ENCODE measurements at regions not wholly inside any gene's neighbourhood (a gene's known extent, or its start where the extent isn't known, plus 50 kb on each side); places are given as distances from the start of the nearest gene placed in this dataset.
A peak's percentile ranks its signal among the peaks of the same experiment; 100 is the strongest.

DNA sequence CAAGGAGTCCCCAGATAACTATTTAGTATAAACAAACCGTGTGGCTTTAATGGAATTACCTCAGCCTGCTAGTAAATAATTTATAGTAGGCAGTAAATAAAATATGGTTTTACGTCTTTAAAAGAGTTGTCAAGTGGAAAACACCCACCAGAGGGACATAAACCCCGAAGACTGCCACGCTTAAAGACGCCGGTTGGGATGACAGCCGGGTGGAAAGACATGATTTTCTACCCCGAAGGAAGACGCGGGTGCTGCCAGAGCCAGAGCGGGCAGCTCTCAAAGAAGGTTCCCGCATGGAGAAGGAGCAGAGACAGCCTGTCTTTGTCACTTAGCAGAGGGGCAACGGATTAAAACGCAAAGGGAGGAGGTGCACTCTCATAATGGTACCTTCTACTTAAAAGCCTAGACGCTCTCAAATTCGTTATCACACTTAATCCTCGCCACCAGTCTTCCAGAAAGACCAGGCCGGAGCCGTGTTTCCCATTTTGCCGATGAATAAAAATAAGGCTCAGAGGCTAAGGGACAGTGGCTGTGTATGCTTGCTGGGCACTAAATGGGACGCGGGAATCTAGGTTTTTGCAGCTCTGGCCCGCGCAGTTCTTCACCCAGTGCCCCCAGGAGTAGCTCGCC is 140.5 kb upstream of the ZIC3 start:
- peaks cover 22% of the 10 kb centered on the region for H3F3A ChIP-seq (ENCODE audit: low read depth)
- H2AFZ ChIP-seq (replicated peaks): no peak overlapping the region
- H3K9ac ChIP-seq: no peak overlapping the region
- H3K79me2 ChIP-seq (ENCODE audit: low read depth): no peaks in the 10 kb centered on the region
- peak; percentile 42 for DNase-seq (ENCODE audit: low spot score)
- peaks cover 22% of the 10 kb centered on the region for H3K4me1 ChIP-seq
- TF ChIP-seq EZH2 (IDR thresholded peaks at IDR 0.05): peak; percentile 32
- no peak for TF ChIP-seq EZH2phosphoT487 (IDR thresholded peaks at IDR 0.05)
- no peak for TF ChIP-seq CTCF (IDR thresholded peaks at IDR 0.05)
- Mint-ChIP-seq H3K36me3 (peaks cover 4% of the 10 kb centered on the region), H3K27ac (peak overlapping the region; percentile 67), H3K9me3 (no peaks in the 10 kb centered on the region), H3K27me3 (ENCODE audit: insufficient read depth, low read depth) (peaks cover 6% of the 10 kb centered on the region), H3K4me1 (peaks cover 71% of the 10 kb centered on the region), H3K4me3 (peak overlapping the region; percentile 86)
- no peaks in the 10 kb centered on the region for H3K9me3 ChIP-seq (ENCODE audit: low read depth)
- peaks cover 7% of the 10 kb centered on the region for H4K20me1 ChIP-seq (ENCODE audit: low read depth)
- peaks cover 61% of the 10 kb centered on the region for H3K27me3 ChIP-seq
- H3K4me3 ChIP-seq: peak overlapping the region; percentile 38
- peak overlapping the region; percentile 80 for H3K4me2 ChIP-seq
- H3K27ac ChIP-seq: no peak overlapping the region
- no peaks in the 10 kb centered on the region for H3K36me3 ChIP-seq

- H3K4me3 Mint-ChIP-seq: peak overlapping the region; percentile 86
- Histone ChIP-seq H3K36me3 (no peaks in the 10 kb centered on the region), H2AFZ (replicated peaks) (no peak overlapping the region), H3K79me2 (ENCODE audit: low read depth) (no peaks in the 10 kb centered on the region), H3K9me3 (ENCODE audit: low read depth) (no peaks in the 10 kb centered on the region), H3K27me3 (peaks cover 54% of the 10 kb centered on the region), H4K20me1 (ENCODE audit: low read depth) (peaks cover 7% of the 10 kb centered on the region), H3K27ac (no peak overlapping the region), H3K4me2 (peak overlapping the region; percentile 80), H3K4me1 (peaks cover 19% of the 10 kb centered on the region), H3K9ac (no peak overlapping the region), H3F3A (ENCODE audit: low read depth) (peaks cover 22% of the 10 kb centered on the region), H3K4me3 (peak overlapping the region; percentile 38)
- H3K4me1 Mint-ChIP-seq: peaks cover 66% of the 10 kb centered on the region
- H3K9me3 Mint-ChIP-seq: no peaks in the 10 kb centered on the region
- TF ChIP-seq CTCF (IDR thresholded peaks at IDR 0.05) (no peak), EZH2 (IDR thresholded peaks at IDR 0.05) (no peak), EZH2phosphoT487 (IDR thresholded peaks at IDR 0.05) (no peak)
- peak overlapping the region; percentile 3 for H3K27ac Mint-ChIP-seq
- DNase-seq (ENCODE audit: low spot score): peak; percentile 58
- H3K27me3 Mint-ChIP-seq (ENCODE audit: insufficient read depth, low read depth): peaks cover 6% of the 10 kb centered on the region
- peaks cover 4% of the 10 kb centered on the region for H3K36me3 Mint-ChIP-seq
Measured at GRCh38 chrX:137424679-137425078, 141.2 kb upstream of the ZIC3 start.

DNA sequence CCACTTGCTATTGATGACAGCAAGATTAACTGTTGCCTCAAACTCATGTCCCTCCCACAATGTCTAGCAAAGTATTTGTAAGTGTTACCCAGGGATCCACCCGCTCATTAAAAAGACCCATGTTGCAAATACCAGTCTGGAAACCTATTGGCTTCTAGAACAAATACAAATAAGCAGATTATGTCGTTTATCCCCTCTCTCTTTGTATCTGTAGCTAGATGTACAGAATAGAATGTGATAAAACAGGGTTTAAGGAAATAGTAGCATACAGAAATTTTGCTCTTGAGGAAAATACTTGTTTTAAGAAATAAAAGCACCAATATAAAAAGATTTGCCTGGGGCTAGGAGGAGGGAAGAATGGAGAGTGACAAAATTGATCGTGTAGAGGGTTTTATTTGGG is 142.7 kb upstream of the ZIC3 start:
- H3K27me3 Mint-ChIP-seq (ENCODE audit: insufficient read depth, low read depth): peaks cover 3% of the 10 kb centered on the region

More for the DNA sequence above, 142.7 kb upstream of the ZIC3 start:
- DNase-seq (ENCODE audit: low spot score): no peak
- TF ChIP-seq EZH2 (IDR thresholded peaks at IDR 0.05) (no peak), CTCF (IDR thresholded peaks at IDR 0.05) (no peak), EZH2phosphoT487 (IDR thresholded peaks at IDR 0.05) (no peak)
- no peak overlapping the region for H3K27ac Mint-ChIP-seq
- H3K4me2 ChIP-seq: no peak overlapping the region
- no peaks in the 10 kb centered on the region for H3K36me3 ChIP-seq
- no peaks in the 10 kb centered on the region for H3K9me3 Mint-ChIP-seq
- no peak overlapping the region for H2AFZ ChIP-seq (replicated peaks)
- H3K79me2 ChIP-seq (ENCODE audit: low read depth): no peaks in the 10 kb centered on the region
- peaks cover 16% of the 10 kb centered on the region for H3K4me1 ChIP-seq
- H3F3A ChIP-seq (ENCODE audit: low read depth): peaks cover 18% of the 10 kb centered on the region
- no peak overlapping the region for H3K27ac ChIP-seq
- peaks cover 56% of the 10 kb centered on the region for H3K4me1 Mint-ChIP-seq
- no peak overlapping the region for H3K9ac ChIP-seq
- peaks cover 39% of the 10 kb centered on the region for H3K27me3 ChIP-seq
- peak overlapping the region; percentile 36 for H3K4me3 Mint-ChIP-seq
- no peak overlapping the region for H3K4me3 ChIP-seq
- peaks cover 4% of the 10 kb centered on the region for H3K36me3 Mint-ChIP-seq
- peaks cover 7% of the 10 kb centered on the region for H4K20me1 ChIP-seq (ENCODE audit: low read depth)
- H3K9me3 ChIP-seq (ENCODE audit: low read depth): no peaks in the 10 kb centered on the region
